ENCODE measurements at regions not wholly inside any gene's neighbourhood (a gene's known extent, or its start where the extent isn't known, plus 50 kb on each side); places are given as distances from the start of the nearest gene placed in this dataset.

DNA sequence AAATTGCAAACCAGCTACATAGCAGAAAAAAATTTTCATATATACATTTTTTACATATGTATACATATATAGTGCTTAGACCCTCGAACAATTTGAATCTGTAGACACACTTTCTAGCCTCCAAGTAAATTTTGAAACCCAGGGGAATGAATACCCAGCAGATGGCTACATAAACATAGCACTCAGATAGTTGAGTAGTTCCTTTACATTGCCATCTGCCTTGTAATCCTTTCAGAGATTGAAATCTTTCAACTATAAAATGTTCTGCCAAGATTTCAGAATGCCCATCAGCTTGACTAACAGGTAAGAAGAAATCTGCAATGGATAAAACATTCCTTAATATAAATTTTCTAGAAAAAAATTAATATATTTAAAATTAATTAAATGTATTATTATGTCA is 1333.5 kb upstream of the CADM2 start:
- H3K9me3 ChIP-seq = no peaks in the 10 kb centered on the region
- H3K27me3 ChIP-seq = no peaks in the 10 kb centered on the region
- intact Hi-C loops (cut with DNase I) = no loop called here
- ATAC-seq (no peak), DNase-seq (no peak)
- H3K4me3 ChIP-seq = no peak overlapping the region
- TF ChIP-seq, protein P1, sequence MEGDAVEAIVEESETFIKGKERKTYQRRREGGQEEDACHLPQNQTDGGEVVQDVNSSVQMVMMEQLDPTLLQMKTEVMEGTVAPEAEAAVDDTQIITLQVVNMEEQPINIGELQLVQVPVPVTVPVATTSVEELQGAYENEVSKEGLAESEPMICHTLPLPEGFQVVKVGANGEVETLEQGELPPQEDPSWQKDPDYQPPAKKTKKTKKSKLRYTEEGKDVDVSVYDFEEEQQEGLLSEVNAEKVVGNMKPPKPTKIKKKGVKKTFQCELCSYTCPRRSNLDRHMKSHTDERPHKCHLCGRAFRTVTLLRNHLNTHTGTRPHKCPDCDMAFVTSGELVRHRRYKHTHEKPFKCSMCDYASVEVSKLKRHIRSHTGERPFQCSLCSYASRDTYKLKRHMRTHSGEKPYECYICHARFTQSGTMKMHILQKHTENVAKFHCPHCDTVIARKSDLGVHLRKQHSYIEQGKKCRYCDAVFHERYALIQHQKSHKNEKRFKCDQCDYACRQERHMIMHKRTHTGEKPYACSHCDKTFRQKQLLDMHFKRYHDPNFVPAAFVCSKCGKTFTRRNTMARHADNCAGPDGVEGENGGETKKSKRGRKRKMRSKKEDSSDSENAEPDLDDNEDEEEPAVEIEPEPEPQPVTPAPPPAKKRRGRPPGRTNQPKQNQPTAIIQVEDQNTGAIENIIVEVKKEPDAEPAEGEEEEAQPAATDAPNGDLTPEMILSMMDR (IDR thresholded peaks at IDR 0.05) = no peak
- no peak for TF ChIP-seq POLR2A (IDR thresholded peaks at IDR 0.05)
- WGBS, 2 donors = 43 to 54% methylated on average over 1 of the region's 1 CpG
- no peaks in the 10 kb centered on the region for H3K36me3 ChIP-seq (replicated peaks in 1 of 2; ENCODE audit: insufficient read depth in 1 of 2, low read depth in 2 of 2)
- H3K27ac ChIP-seq = no peak overlapping the region
- H3K4me1 ChIP-seq = no peaks in the 10 kb centered on the region

DNA sequence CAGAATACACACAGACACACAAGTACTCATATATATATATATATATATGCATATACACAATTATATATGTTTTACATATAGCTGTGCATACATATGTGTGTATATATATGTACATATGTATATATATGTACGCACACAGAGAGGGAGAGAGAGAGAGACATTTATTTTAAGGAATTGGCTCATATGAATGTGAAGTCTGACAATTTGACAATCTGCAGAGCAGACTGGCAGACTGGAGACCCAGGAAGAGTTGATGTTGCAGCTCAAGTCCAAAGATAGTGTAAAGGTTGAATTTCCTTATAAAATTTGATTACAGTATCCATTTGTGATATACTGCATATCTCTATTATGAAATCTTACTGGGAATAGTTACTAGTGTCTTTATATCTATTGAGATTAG is 1330.3 kb upstream of the CADM2 start:
- ATAC-seq (no peak), DNase-seq (no peak)
- H3K9me3 ChIP-seq = no peaks in the 10 kb centered on the region
- no peak overlapping the region for H3K27ac ChIP-seq
- intact Hi-C loops (cut with DNase I) = no loop called here
- TF ChIP-seq, protein P1 (IDR thresholded peaks at IDR 0.05) = no peak
- no peak for TF ChIP-seq POLR2A (IDR thresholded peaks at IDR 0.05)
- WGBS, 2 donors = 82% methylated on average over 1 of the region's 1 CpG
- no peaks in the 10 kb centered on the region for H3K36me3 ChIP-seq (replicated peaks in 1 of 2; ENCODE audit: insufficient read depth in 1 of 2, low read depth in 2 of 2)
- H3K4me3 ChIP-seq = no peak overlapping the region
- no peaks in the 10 kb centered on the region for H3K27me3 ChIP-seq
- no peaks in the 10 kb centered on the region for H3K4me1 ChIP-seq

DNA sequence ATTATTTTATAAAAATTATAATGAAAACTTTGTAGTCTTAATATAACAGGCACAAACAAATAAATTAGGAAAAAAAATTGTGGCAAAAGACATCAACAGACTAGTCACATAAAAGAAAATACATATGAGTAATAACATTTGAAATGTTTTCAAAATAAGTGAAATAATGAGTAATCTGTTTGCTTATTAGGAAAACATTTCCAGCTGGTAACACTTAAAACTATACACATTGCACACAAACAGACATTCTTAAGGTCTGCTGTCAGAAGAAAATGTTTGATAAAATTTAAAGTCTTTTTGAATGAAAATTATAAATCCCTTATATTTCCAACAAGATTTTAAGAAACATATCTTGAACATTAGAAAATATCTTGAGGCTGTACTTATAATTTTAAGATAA is 1326.3 kb upstream of the CADM2 start:
- no peak for TF ChIP-seq POLR2A (IDR thresholded peaks at IDR 0.05)
- TF ChIP-seq, protein P1 (IDR thresholded peaks at IDR 0.05) = no peak
- no peaks in the 10 kb centered on the region for H3K36me3 ChIP-seq (replicated peaks in 1 of 2; ENCODE audit: insufficient read depth in 1 of 2, low read depth in 2 of 2)
- no peaks in the 10 kb centered on the region for H3K9me3 ChIP-seq
- intact Hi-C loops (cut with DNase I) = no loop called here
- no peaks in the 10 kb centered on the region for H3K4me1 ChIP-seq
- H3K27ac ChIP-seq = no peak overlapping the region
- no peaks in the 10 kb centered on the region for H3K27me3 ChIP-seq
- DNase-seq (no peak), ATAC-seq (no peak)
- H3K4me3 ChIP-seq = no peak overlapping the region

DNA sequence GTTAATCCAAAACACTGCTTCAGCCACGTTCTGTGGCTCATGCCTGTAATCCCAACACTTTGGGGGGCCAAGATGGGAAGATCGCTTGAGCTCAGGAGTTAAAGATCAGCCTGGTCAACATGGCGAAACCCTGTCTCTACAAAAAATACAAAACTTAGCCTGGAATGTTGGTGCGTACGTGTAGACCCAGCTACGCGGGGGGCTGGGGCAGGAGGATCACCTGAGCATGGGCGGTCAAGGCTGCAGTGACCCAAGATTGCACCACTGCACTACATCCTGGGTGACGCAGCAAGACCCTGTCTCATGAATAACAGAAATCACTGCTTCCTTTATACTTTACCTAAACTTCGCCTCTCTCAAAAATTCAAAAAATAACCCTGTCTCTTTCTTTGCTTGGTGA is 1325.0 kb upstream of the CADM2 start:
- Histone ChIP-seq H3K9me3 (no peaks in the 10 kb centered on the region), H3K4me1 (no peaks in the 10 kb centered on the region), H3K27me3 (no peaks in the 10 kb centered on the region), H3K36me3 (replicated peaks in 1 of 2; ENCODE audit: insufficient read depth in 1 of 2, low read depth in 2 of 2) (no peaks in the 10 kb centered on the region), H3K27ac (no peak overlapping the region), H3K4me3 (no peak overlapping the region)
- 71 to 79% methylated on average over 9 to 10 of the region's 10 CpGs for WGBS, 2 donors
- intact Hi-C loops (cut with DNase I) = no loop called here
- ATAC-seq (no peak), DNase-seq (no peak)
- TF ChIP-seq POLR2A (IDR thresholded peaks at IDR 0.05) = no peak
- TF ChIP-seq, protein P1 (IDR thresholded peaks at IDR 0.05) = no peak

DNA sequence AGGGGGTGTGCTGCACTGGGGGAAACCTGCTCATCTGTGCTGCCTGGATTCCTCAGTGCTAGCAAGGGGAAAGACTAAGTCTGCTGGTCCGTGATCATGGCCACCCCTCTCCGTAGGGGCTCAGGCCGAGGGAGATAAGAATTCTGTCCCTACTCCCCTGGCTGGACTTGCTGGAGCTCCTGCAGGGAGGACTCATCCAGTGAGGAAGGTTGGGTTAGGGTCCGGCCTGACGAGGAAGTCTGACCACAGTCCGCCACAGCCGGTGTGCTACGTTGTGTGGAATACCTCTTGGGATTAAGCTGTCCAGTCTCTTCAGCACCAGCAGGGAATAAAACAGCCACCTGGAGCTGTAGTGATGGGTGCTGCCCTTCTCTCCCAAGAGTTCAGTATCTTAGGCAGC is 1309.1 kb upstream of the CADM2 start:
- TF ChIP-seq, protein P1 (IDR thresholded peaks at IDR 0.05) = no peak
- TF ChIP-seq POLR2A (IDR thresholded peaks at IDR 0.05) = no peak
- H3K9me3 ChIP-seq = no peaks in the 10 kb centered on the region
- ATAC-seq (no peak), DNase-seq (no peak)
- no peak overlapping the region for H3K27ac ChIP-seq
- H3K36me3 ChIP-seq (replicated peaks in 1 of 2; ENCODE audit: insufficient read depth in 1 of 2, low read depth in 2 of 2) = no peaks in the 10 kb centered on the region
- no peaks in the 10 kb centered on the region for H3K27me3 ChIP-seq
- intact Hi-C loops (cut with DNase I) = no loop called here
- 80 to 84% methylated on average over 6 to 8 of the region's 8 CpGs for WGBS, 2 donors
- no peak overlapping the region for H3K4me3 ChIP-seq
- H3K4me1 ChIP-seq = no peaks in the 10 kb centered on the region

Data from body of pancreas (tissue), 4 donors.